ENCODE measurements at regions not wholly inside any gene's neighbourhood (a gene's known extent, or its start where the extent isn't known, plus 50 kb on each side); places are given as distances from the start of the nearest gene placed in this dataset.

DNA sequence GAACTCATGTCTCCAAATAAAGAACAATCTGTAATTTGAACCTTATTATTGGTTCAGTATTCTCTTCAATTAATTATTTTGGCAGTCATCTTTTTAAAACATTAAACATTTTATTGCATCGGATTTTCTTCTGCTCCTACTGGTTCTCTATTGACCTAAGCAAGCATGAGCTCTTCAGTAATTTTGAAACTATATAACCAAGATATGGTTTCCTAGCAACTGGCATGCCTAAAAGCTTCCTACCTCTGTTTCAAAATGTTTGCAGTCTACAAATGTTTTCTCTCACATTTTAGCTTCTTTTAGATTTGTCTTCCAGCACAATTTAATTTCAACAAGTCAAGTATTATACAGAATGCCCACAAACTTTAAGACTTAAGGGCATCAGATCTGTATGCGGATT lies 371.3 kb downstream of the GPM6A start:
- no peak for ATAC-seq (ENCODE audit: low FRiP score in 2 of 2)
- no peaks in the 10 kb centered on the region for H3K36me3 ChIP-seq
- no peaks in the 10 kb centered on the region for H3K4me1 ChIP-seq

DNA sequence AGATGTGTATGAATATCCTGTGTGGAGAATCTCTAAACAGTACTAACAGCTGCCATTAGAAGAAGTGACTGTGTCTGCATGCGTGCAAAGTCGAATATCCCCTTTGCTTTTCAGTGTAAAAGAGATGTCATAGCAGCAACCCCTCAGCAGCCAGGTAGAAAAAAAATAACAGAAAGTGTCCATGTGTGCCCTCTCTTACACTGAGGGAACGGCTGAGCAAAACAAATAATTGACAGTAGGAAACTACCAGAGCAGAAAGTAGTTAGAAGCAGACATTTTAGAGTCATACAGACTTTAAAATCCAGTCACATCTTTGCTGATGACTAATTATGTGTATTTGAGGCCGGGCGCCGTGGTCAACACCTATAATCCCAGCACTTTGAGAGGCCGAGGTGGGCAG lies 370.8 kb downstream of the GPM6A start:
- DNase-seq, result no peak
- WGBS, 2 donors, result 80 to 81% methylated on average over 7 of the region's 7 CpGs
- H3K4me1 ChIP-seq, result no peaks in the 10 kb centered on the region
- H3K27ac ChIP-seq, result no peak overlapping the region
- TF ChIP-seq POLR2A (IDR thresholded peaks at IDR 0.05), result no peak
- TF ChIP-seq, protein P1, sequence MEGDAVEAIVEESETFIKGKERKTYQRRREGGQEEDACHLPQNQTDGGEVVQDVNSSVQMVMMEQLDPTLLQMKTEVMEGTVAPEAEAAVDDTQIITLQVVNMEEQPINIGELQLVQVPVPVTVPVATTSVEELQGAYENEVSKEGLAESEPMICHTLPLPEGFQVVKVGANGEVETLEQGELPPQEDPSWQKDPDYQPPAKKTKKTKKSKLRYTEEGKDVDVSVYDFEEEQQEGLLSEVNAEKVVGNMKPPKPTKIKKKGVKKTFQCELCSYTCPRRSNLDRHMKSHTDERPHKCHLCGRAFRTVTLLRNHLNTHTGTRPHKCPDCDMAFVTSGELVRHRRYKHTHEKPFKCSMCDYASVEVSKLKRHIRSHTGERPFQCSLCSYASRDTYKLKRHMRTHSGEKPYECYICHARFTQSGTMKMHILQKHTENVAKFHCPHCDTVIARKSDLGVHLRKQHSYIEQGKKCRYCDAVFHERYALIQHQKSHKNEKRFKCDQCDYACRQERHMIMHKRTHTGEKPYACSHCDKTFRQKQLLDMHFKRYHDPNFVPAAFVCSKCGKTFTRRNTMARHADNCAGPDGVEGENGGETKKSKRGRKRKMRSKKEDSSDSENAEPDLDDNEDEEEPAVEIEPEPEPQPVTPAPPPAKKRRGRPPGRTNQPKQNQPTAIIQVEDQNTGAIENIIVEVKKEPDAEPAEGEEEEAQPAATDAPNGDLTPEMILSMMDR (IDR thresholded peaks at IDR 0.05), result no peak
- TF ChIP-seq POLR2AphosphoS5 (IDR thresholded peaks at IDR 0.05), result no peak
- TF ChIP-seq EP300 (IDR thresholded peaks at IDR 0.05), result no peak
- no peaks in the 10 kb centered on the region for H3K27me3 ChIP-seq
- ATAC-seq (ENCODE audit: low FRiP score in 2 of 2), result no peak
- no peaks in the 10 kb centered on the region for H3K36me3 ChIP-seq
- no peaks in the 10 kb centered on the region for H3K9me3 ChIP-seq
- H3K4me3 ChIP-seq, result no peak overlapping the region

More for the DNA sequence above, 371.3 kb downstream of the GPM6A start:
- TF ChIP-seq, protein P1 (IDR thresholded peaks at IDR 0.05), result no peak
- H3K27me3 ChIP-seq, result no peaks in the 10 kb centered on the region
- H3K4me3 ChIP-seq, result no peak overlapping the region
- WGBS, 2 donors, result 57 to 70% methylated on average over 2 of the region's 2 CpGs
- H3K9me3 ChIP-seq, result no peaks in the 10 kb centered on the region
- DNase-seq, result no peak
- H3K27ac ChIP-seq, result no peak overlapping the region

DNA sequence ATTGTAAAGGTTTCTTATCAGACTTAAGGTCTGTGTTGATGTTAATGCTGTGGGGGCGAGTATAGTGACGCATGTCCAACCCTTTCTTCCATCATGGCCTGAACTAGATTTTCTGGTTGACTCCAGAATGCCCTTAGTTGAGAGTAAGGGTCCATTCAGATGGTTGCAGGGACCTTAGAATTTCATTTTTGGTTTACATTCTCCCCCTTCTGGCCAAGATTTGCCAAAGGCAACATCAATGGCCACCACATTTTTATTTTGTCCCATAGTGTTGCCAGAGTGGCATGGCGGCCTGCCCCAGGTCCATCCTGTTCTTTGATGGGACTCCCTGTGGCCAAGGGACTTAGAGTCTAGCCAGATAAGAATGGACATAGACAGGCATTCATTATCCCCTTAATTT lies 368.5 kb downstream of the GPM6A start:
- H3K9me3 ChIP-seq, result no peaks in the 10 kb centered on the region
- 98 to 100% methylated on average over 2 of the region's 3 CpGs for WGBS, 2 donors
- no peak for ATAC-seq (ENCODE audit: low FRiP score in 2 of 2)

DNA sequence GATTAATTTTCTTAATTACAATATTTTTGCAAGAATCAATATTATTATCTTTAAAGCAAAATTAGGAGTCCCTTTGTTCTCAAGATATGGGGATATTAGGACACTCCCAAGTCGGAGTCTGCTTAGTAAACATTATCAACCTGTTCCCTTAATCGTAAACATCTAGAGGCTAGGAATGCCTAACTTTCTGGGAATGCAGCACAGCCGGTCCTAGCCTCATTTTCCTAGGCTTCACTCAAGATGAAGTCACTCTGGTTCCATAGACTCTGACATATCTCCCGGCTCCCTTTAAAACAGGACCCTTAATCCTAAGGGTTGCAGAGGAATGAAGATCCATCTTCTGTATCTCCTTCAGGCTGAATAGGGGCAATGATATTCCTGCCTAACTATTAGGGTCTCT lies 367.6 kb downstream of the GPM6A start:
- Histone ChIP-seq H3K36me3 (no peaks in the 10 kb centered on the region), H3K4me3 (no peak overlapping the region), H3K4me1 (no peaks in the 10 kb centered on the region), H3K27me3 (no peaks in the 10 kb centered on the region), H3K9me3 (no peaks in the 10 kb centered on the region), H3K27ac (no peak overlapping the region)
- TF ChIP-seq EP300 (IDR thresholded peaks at IDR 0.05) (no peak), POLR2AphosphoS5 (IDR thresholded peaks at IDR 0.05) (no peak), POLR2A (IDR thresholded peaks at IDR 0.05) (no peak)
- TF ChIP-seq, protein P1 (IDR thresholded peaks at IDR 0.05), result no peak
- DNase-seq (no peak), ATAC-seq (ENCODE audit: low FRiP score in 2 of 2) (no peak)
- WGBS, 2 donors, result 67 to 74% methylated on average over 4 of the region's 4 CpGs

More for the DNA sequence above, 368.5 kb downstream of the GPM6A start:
- H3K27ac ChIP-seq, result no peak overlapping the region
- no peaks in the 10 kb centered on the region for H3K4me1 ChIP-seq
- H3K27me3 ChIP-seq, result no peaks in the 10 kb centered on the region
- TF ChIP-seq, protein P1 (IDR thresholded peaks at IDR 0.05), result no peak
- TF ChIP-seq POLR2A (IDR thresholded peaks at IDR 0.05) (no peak), POLR2AphosphoS5 (IDR thresholded peaks at IDR 0.05) (no peak), EP300 (IDR thresholded peaks at IDR 0.05) (no peak)
- no peak overlapping the region for H3K4me3 ChIP-seq
- no peak for DNase-seq
- H3K36me3 ChIP-seq, result no peaks in the 10 kb centered on the region

DNA sequence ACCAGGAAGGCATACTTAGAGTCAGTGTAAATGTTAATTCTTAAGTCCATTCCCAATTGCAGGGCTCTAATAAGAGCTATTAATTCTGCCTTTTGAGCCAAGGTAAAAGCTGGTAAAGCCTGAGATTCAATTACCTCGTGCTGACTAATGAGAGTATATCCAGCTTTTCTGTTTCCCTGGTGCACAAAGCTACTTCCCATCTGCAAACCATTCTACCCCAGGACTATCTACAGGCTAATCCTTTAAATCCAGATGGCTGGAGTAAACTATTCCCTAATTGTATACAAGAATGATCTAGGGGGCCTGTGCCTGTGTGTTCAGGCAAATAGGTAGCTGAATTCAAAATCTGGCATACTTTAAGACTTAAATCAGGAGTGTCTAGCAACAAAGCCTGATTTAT lies 365.0 kb downstream of the GPM6A start:
- Histone ChIP-seq H3K9me3 (no peaks in the 10 kb centered on the region), H3K4me3 (no peak overlapping the region), H3K36me3 (no peaks in the 10 kb centered on the region), H3K27ac (no peak overlapping the region), H3K4me1 (no peaks in the 10 kb centered on the region), H3K27me3 (no peaks in the 10 kb centered on the region)
- no peak for TF ChIP-seq EP300 (IDR thresholded peaks at IDR 0.05)
- no peak for TF ChIP-seq POLR2A (IDR thresholded peaks at IDR 0.05)
- DNase-seq (no peak), ATAC-seq (ENCODE audit: low FRiP score in 2 of 2) (no peak)
- 50 to 54% methylated on average over 1 of the region's 1 CpG for WGBS, 2 donors

All from upper lobe of left lung (tissue), 6 donors.